WTC11 (cell line): ENCODE measurements at regions not wholly inside any gene's neighbourhood (a gene's known extent, or its start where the extent isn't known, plus 50 kb on each side); places are given as distances from the start of the nearest gene placed in this dataset.

Source experiments
- ATAC-seq: fragments of 200-7000 bp; cut with Tn5 transposase; 2 replicates; pipeline ENCODE4 v1.10.0; 2021; ENCODE audit warnings: mild to moderate bottlenecking, moderate library complexity
- CTCF ChIA-PET: fragments of 300-600 bp; sonication (Branson Sonifier 250); formaldehyde crosslinking; loops from one replicate; lab custom pipeline; 2021; ENCODE audit warnings: antibody characterized with exemption; lab: Charles Lee
- POLR2A ChIA-PET: fragments of 350-600 bp; sonication (Branson Sonifier 250); formaldehyde crosslinking; loops from one replicate; lab custom pipeline; 2021; ENCODE audit warnings: antibody characterized with exemption; lab: Charles Lee
- DNase-seq: peaks from one replicate; pipeline ENCODE4 v3.0.0; 2021; ENCODE audit warnings: low spot score
- H3K27ac Mint-ChIP-seq: 2 replicates; pipeline ENCODE4 v1.8.0; 2021; ENCODE audit warnings: mixed read lengths
- H3K27me3 Mint-ChIP-seq: 2 replicates; pipeline ENCODE4 v1.8.0; 2021; ENCODE audit warnings: low read depth, mild to moderate bottlenecking, moderate library complexity, mixed read lengths
- H3K36me3 Mint-ChIP-seq: 2 replicates; pipeline ENCODE4 v1.8.0; 2021; ENCODE audit warnings: mixed read lengths
- H3K4me1 Mint-ChIP-seq: 2 replicates; pipeline ENCODE4 v1.8.0; 2022; ENCODE audit warnings: mixed read lengths
- H3K4me3 Mint-ChIP-seq: 2 replicates; pipeline ENCODE4 v1.8.0; 2021; ENCODE audit warnings: mild to moderate bottlenecking, moderate library complexity, mixed read lengths
- H3K9me3 Mint-ChIP-seq: 2 replicates; pipeline ENCODE4 v1.8.0; 2021; ENCODE audit warnings: mixed read lengths
- CBFB ChIP-seq: sonication (generic); formaldehyde crosslinking; IDR thresholded peaks from 2 replicates; pipeline ENCODE4 v1.8.1; 2022; ENCODE audit warnings: mild to moderate bottlenecking, low read depth, missing genetic modification reagents
- CREM ChIP-seq: sonication (generic); formaldehyde crosslinking; IDR thresholded peaks from 2 replicates; pipeline ENCODE4 v1.8.1; 2022; ENCODE audit warnings: mild to moderate bottlenecking, missing genetic modification reagents, moderate library complexity
- FOXJ3 ChIP-seq: sonication (generic); formaldehyde crosslinking; IDR thresholded peaks from 2 replicates; pipeline ENCODE4 v1.9.0; 2021; ENCODE audit warnings: missing genetic modification reagents, mild to moderate bottlenecking, borderline replicate concordance
- GTF2I ChIP-seq: fragments of 250-450 bp; sonication (Bioruptor Pico); conservative IDR thresholded peaks from 2 replicates; pipeline ENCODE4 v1.4.0; 2021; ENCODE audit warnings: mild to moderate bottlenecking
- IRF2 ChIP-seq: sonication (generic); formaldehyde crosslinking; IDR thresholded peaks from 2 replicates; pipeline ENCODE4 v1.8.0; 2022; ENCODE audit warnings: low read depth, missing genetic modification reagents, borderline replicate concordance
- NFE2L1 ChIP-seq: sonication (generic); formaldehyde crosslinking; IDR thresholded peaks from 2 replicates; pipeline ENCODE4 v1.8.1; 2023; ENCODE audit warnings: missing genetic modification reagents
- OVOL2 ChIP-seq: fragments of 250-450 bp; sonication (Bioruptor Pico); IDR thresholded peaks from 2 replicates; pipeline ENCODE4 v1.9.0; 2021; ENCODE audit warnings: mild to moderate bottlenecking, borderline replicate concordance
- PRRX2 ChIP-seq: fragments of 250-450 bp; sonication (Bioruptor Pico); IDR thresholded peaks from 2 replicates; pipeline ENCODE4 v1.8.0; 2021; ENCODE audit warnings: mild to moderate bottlenecking
- SMAD4 ChIP-seq: sonication (generic); formaldehyde crosslinking; IDR thresholded peaks from 2 replicates; pipeline ENCODE4 v1.8.0; 2022; ENCODE audit warnings: mild to moderate bottlenecking, missing genetic modification reagents
- ZBTB21 ChIP-seq: sonication (generic); formaldehyde crosslinking; IDR thresholded peaks from 2 replicates; pipeline ENCODE4 v1.8.1; 2023; ENCODE audit warnings: mild to moderate bottlenecking, missing genetic modification reagents, borderline replicate concordance
- TF ChIP-seq, protein P1 (sequence below): sonication (generic); formaldehyde crosslinking; IDR thresholded peaks from 2 replicates; pipeline ENCODE4 v1.8.0; 2023; ENCODE audit warnings: missing genetic modification reagents, mild to moderate bottlenecking, borderline replicate concordance
- TF ChIP-seq, protein P2 (sequence below): sonication (generic); formaldehyde crosslinking; conservative IDR thresholded peaks from 2 replicates; pipeline ENCODE4 v1.8.1; 2023; ENCODE audit warnings: mild to moderate bottlenecking, low read depth, missing genetic modification reagents, moderate library complexity
- TF ChIP-seq, protein P3 (sequence below): sonication (generic); formaldehyde crosslinking; IDR thresholded peaks from 2 replicates; pipeline ENCODE4 v1.8.1; 2023; ENCODE audit warnings: mild to moderate bottlenecking, missing genetic modification reagents, moderate library complexity

DNA sequence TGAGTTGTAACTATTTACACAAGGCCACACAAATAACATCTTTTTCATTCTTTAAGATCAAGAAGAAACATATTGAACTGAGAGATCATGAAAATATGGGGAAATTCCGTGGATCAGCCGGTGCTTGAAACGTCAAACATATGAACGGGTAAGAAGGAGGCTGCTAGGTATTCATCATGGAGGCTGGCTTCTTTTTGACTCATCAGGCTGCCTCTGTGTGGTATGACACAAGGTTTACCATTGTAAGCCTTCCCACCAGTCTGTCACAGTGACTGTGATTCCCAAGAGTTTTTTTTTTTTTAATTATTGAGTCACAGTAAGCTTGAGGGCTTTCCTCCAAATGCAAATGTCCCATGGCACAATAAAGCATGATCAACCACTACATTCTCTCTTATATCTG is 506.9 kb downstream of the BCL11A start (continued):
- TF ChIP-seq, protein P1, sequence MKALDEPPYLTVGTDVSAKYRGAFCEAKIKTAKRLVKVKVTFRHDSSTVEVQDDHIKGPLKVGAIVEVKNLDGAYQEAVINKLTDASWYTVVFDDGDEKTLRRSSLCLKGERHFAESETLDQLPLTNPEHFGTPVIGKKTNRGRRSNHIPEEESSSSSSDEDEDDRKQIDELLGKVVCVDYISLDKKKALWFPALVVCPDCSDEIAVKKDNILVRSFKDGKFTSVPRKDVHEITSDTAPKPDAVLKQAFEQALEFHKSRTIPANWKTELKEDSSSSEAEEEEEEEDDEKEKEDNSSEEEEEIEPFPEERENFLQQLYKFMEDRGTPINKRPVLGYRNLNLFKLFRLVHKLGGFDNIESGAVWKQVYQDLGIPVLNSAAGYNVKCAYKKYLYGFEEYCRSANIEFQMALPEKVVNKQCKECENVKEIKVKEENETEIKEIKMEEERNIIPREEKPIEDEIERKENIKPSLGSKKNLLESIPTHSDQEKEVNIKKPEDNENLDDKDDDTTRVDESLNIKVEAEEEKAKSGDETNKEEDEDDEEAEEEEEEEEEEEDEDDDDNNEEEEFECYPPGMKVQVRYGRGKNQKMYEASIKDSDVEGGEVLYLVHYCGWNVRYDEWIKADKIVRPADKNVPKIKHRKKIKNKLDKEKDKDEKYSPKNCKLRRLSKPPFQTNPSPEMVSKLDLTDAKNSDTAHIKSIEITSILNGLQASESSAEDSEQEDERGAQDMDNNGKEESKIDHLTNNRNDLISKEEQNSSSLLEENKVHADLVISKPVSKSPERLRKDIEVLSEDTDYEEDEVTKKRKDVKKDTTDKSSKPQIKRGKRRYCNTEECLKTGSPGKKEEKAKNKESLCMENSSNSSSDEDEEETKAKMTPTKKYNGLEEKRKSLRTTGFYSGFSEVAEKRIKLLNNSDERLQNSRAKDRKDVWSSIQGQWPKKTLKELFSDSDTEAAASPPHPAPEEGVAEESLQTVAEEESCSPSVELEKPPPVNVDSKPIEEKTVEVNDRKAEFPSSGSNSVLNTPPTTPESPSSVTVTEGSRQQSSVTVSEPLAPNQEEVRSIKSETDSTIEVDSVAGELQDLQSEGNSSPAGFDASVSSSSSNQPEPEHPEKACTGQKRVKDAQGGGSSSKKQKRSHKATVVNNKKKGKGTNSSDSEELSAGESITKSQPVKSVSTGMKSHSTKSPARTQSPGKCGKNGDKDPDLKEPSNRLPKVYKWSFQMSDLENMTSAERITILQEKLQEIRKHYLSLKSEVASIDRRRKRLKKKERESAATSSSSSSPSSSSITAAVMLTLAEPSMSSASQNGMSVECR (CRISPR knock-in tag) = no peak
- no peak for TF ChIP-seq CBFB (CRISPR knock-in tag)
- TF ChIP-seq, all 79 proteins: peak for 0

DNA sequence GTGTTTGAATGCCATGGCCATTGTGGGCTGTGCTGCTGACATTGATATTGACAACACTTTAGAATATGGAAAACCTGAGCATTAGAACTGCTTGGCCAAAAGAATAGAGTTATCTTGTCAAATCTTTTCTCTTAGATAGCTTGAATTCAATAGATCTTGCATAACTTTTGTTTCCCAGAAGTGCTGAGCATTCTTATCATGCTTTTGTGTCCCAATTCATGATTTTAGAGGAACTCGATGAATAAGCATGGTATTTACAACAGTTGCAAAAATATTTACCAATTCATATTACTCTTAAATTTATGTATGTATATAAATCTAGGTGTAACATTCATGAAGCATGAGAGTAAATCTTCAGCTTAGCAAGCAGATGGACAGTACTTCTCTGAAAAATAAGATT is 508.0 kb downstream of the BCL11A start:
- no peaks in the 10 kb centered on the region for H3K4me1 Mint-ChIP-seq
- ATAC-seq (no peak), DNase-seq (no peak)
- H3K36me3 Mint-ChIP-seq = no peaks in the 10 kb centered on the region
- H3K27ac Mint-ChIP-seq = no peak overlapping the region
- H3K27me3 Mint-ChIP-seq = no peaks in the 10 kb centered on the region
- ChIA-PET CTCF (no interaction called here), POLR2A (no interaction called here)
- H3K9me3 Mint-ChIP-seq = peaks cover 6% of the 10 kb centered on the region
- no peak overlapping the region for H3K4me3 Mint-ChIP-seq
- no peak for TF ChIP-seq ZBTB21 (CRISPR knock-in tag)

DNA sequence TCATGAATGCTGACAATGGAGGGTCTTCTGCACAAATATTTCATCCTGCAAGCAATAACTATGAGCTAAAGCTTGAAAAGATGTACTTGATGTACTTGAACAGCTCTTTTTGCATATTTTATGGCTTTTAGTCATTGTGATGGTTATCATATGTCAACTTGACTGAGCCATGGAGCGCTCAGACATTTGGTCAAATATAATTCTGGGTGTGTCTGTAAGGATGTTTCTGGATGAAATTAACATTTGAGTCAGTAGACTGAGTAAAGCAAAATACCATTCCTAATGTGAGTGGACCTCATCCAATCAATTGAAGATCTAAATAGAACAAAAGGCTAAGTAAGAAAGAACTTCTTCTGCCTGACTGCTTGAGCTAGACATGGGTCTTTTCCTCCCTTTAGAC is 509.0 kb downstream of the BCL11A start:
- no peak overlapping the region for H3K4me3 Mint-ChIP-seq
- ATAC-seq = no peak
- POLR2A ChIA-PET = no interaction called here
- TF ChIP-seq GTF2I (CRISPR knock-in tag) = no peak
- TF ChIP-seq, protein P2, sequence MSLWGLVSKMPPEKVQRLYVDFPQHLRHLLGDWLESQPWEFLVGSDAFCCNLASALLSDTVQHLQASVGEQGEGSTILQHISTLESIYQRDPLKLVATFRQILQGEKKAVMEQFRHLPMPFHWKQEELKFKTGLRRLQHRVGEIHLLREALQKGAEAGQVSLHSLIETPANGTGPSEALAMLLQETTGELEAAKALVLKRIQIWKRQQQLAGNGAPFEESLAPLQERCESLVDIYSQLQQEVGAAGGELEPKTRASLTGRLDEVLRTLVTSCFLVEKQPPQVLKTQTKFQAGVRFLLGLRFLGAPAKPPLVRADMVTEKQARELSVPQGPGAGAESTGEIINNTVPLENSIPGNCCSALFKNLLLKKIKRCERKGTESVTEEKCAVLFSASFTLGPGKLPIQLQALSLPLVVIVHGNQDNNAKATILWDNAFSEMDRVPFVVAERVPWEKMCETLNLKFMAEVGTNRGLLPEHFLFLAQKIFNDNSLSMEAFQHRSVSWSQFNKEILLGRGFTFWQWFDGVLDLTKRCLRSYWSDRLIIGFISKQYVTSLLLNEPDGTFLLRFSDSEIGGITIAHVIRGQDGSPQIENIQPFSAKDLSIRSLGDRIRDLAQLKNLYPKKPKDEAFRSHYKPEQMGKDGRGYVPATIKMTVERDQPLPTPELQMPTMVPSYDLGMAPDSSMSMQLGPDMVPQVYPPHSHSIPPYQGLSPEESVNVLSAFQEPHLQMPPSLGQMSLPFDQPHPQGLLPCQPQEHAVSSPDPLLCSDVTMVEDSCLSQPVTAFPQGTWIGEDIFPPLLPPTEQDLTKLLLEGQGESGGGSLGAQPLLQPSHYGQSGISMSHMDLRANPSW = no peak
- TF ChIP-seq NFE2L1 = no peak
- TF ChIP-seq IRF2 (CRISPR knock-in tag) = no peak
- no peak for TF ChIP-seq SMAD4 (CRISPR knock-in tag)
- TF ChIP-seq PRRX2 (CRISPR knock-in tag) = no peak
- TF ChIP-seq, all 79 proteins: peak for 0
- no peaks in the 10 kb centered on the region for H3K27me3 Mint-ChIP-seq
- CTCF ChIA-PET = no interaction called here
- peaks cover 10% of the 10 kb centered on the region for H3K9me3 Mint-ChIP-seq
- no peaks in the 10 kb centered on the region for H3K4me1 Mint-ChIP-seq
- H3K36me3 Mint-ChIP-seq = no peaks in the 10 kb centered on the region
- H3K27ac Mint-ChIP-seq = no peak overlapping the region
- DNase-seq = no peak

DNA sequence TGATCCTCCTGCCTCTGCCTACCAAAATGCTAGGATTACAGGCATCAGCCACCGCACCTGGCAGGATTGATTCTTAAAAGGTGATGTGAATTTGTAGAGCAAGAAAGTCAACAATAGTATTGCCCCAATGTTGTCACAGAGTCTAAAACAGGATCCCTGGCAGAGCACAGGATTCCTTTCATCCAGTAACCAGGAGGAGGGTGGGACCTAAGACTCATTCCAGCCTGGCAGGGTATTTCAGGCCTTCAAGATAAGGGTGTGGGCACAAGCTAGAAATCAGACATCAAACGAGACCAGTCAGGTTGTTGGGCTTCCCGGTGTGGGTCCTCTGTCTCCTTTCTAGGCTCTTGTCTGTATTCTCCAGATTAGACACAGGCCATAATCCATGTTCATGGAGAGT is 511.4 kb downstream of the BCL11A start:
- no peak overlapping the region for H3K4me3 Mint-ChIP-seq
- DNase-seq (no peak), ATAC-seq (no peak)
- CTCF ChIA-PET = no interaction called here
- H3K27ac Mint-ChIP-seq = no peak overlapping the region
- no peaks in the 10 kb centered on the region for H3K4me1 Mint-ChIP-seq
- TF ChIP-seq CREM (CRISPR knock-in tag) (no peak), OVOL2 (CRISPR knock-in tag) (no peak), FOXJ3 (CRISPR knock-in tag) (no peak)
- TF ChIP-seq, protein P3, sequence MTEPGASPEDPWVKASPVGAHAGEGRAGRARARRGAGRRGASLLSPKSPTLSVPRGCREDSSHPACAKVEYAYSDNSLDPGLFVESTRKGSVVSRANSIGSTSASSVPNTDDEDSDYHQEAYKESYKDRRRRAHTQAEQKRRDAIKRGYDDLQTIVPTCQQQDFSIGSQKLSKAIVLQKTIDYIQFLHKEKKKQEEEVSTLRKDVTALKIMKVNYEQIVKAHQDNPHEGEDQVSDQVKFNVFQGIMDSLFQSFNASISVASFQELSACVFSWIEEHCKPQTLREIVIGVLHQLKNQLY (CRISPR knock-in tag) = no peak
- TF ChIP-seq, all 79 proteins: peak for 0
- H3K27me3 Mint-ChIP-seq = no peaks in the 10 kb centered on the region; the same call in 1 of the 2 replicates
- H3K36me3 Mint-ChIP-seq = no peaks in the 10 kb centered on the region
- H3K9me3 Mint-ChIP-seq = peaks cover 13% of the 10 kb centered on the region
- POLR2A ChIA-PET = no interaction called here
